Activated CD4-positive, CD25-positive, alpha-beta regulatory T cell treated with anti-CD3 and anti-CD28 coated beads, Interleukin-2, amount 50 U/mL, for 72 hours (primary cell): ENCODE measurements at regions not wholly inside any gene's neighbourhood (a gene's known extent, or its start where the extent isn't known, plus 50 kb on each side); places are given as distances from the start of the nearest gene placed in this dataset.

ENCODE experiments used
- DNase-seq: peaks from one replicate; pipeline ENCODE4 v3.0.0; 2021

- DNase-seq = no peak
Observed at GRCh38 chr5:74420947-74421346, 219.6 kb downstream of the ENC1 start.

- no peak for DNase-seq
Observed at GRCh38 chr5:74420220-74420619, 220.3 kb downstream of the ENC1 start.

GRCh38 chr5:74419468-74419867, 221.1 kb downstream of the ENC1 start:
- no peak for DNase-seq

GRCh38 chr5:74418709-74419108, 221.8 kb downstream of the ENC1 start:
- DNase-seq = no peak

GRCh38 chr5:74418261-74418660, 222.3 kb downstream of the ENC1 start:
- DNase-seq = no peak

GRCh38 chr5:74415695-74416102, 224.8 kb downstream of the ENC1 start:
- no peak for DNase-seq

- DNase-seq = no peak
Observed at GRCh38 chr5:74414228-74414627, 226.3 kb downstream of the ENC1 start.

- DNase-seq = no peak
Observed at GRCh38 chr5:74413403-74414048, 227.0 kb downstream of the ENC1 start.

GRCh38 chr5:74412066-74412465, 228.5 kb downstream of the ENC1 start:
- no peak for DNase-seq

GRCh38 chr5:74409712-74410111, 230.8 kb downstream of the ENC1 start:
- no peak for DNase-seq

- DNase-seq = no peak
Observed at GRCh38 chr5:74409166-74409706, 231.3 kb downstream of the ENC1 start.

- no peak for DNase-seq
Observed at GRCh38 chr5:74408150-74409043, 232.1 kb downstream of the ENC1 start.

GRCh38 chr5:74407701-74408100, 232.8 kb downstream of the ENC1 start:
- DNase-seq = no peak

GRCh38 chr5:74406844-74407243, 233.7 kb downstream of the ENC1 start:
- DNase-seq = no peak

GRCh38 chr5:74405593-74405992, 234.9 kb downstream of the ENC1 start:
- DNase-seq = no peak

GRCh38 chr5:74404574-74405508, 235.7 kb downstream of the ENC1 start:
- DNase-seq = no peak

GRCh38 chr5:74403771-74404170, 236.8 kb downstream of the ENC1 start:
- no peak for DNase-seq

- no peak for DNase-seq
Observed at GRCh38 chr5:74402553-74402952, 238.0 kb downstream of the ENC1 start.

GRCh38 chr5:74401946-74402320, 238.6 kb downstream of the ENC1 start:
- DNase-seq = no peak

- DNase-seq = no peak
Observed at GRCh38 chr5:74401281-74401945, 239.1 kb downstream of the ENC1 start.

GRCh38 chr5:74400067-74400466, 240.5 kb downstream of the ENC1 start:
- DNase-seq = no peak

GRCh38 chr5:74396913-74397622, 243.5 kb downstream of the ENC1 start:
- no peak for DNase-seq
